HS-27A (cell line): ENCODE measurements at regions not wholly inside any gene's neighbourhood (a gene's known extent, or its start where the extent isn't known, plus 50 kb on each side); places are given as distances from the start of the nearest gene placed in this dataset.

ENCODE experiments used
- DNase-seq: peaks from one replicate; pipeline ENCODE4 v3.0.0-alpha.2; 2012; ENCODE audit warnings: low read depth, missing footprints

GRCh38 chr20:24106150-24106800 is 117.7 kb upstream of the GGTLC1 start:
- no peak for DNase-seq

- no peak for DNase-seq
Observed at GRCh38 chr20:24102749-24103333, 114.3 kb upstream of the GGTLC1 start.

- no peak for DNase-seq
Observed at GRCh38 chr20:24102290-24102689, 113.7 kb upstream of the GGTLC1 start.

- DNase-seq = no peak
Observed at GRCh38 chr20:24100370-24101011, 111.9 kb upstream of the GGTLC1 start.

- DNase-seq = no peak
Observed at GRCh38 chr20:24098886-24099285, 110.3 kb upstream of the GGTLC1 start.

- DNase-seq = no peak
Observed at GRCh38 chr20:24097506-24098245, 109.1 kb upstream of the GGTLC1 start.

- DNase-seq = no peak
Observed at GRCh38 chr20:24096864-24097450, 108.4 kb upstream of the GGTLC1 start.

GRCh38 chr20:24096264-24096663 is 107.7 kb upstream of the GGTLC1 start:
- DNase-seq = no peak

- DNase-seq = no peak
Observed at GRCh38 chr20:24095756-24096155, 107.2 kb upstream of the GGTLC1 start.

- DNase-seq = no peak
Observed at GRCh38 chr20:24095303-24095702, 106.7 kb upstream of the GGTLC1 start.

- DNase-seq = no peak
Observed at GRCh38 chr20:24089576-24089975, 101.0 kb upstream of the GGTLC1 start.

- no peak for DNase-seq
Observed at GRCh38 chr20:24086121-24086520, 97.5 kb upstream of the GGTLC1 start.

- DNase-seq = no peak
Observed at GRCh38 chr20:24084281-24084680, 95.7 kb upstream of the GGTLC1 start.

GRCh38 chr20:24081077-24081476 is 92.5 kb upstream of the GGTLC1 start:
- DNase-seq = no peak

- DNase-seq = no peak
Observed at GRCh38 chr20:24079661-24080412, 91.3 kb upstream of the GGTLC1 start.

- no peak for DNase-seq
Observed at GRCh38 chr20:24077145-24077544, 88.6 kb upstream of the GGTLC1 start.

- no peak for DNase-seq
Observed at GRCh38 chr20:24070679-24071078, 82.1 kb upstream of the GGTLC1 start.

GRCh38 chr20:24066076-24066700 is 77.6 kb upstream of the GGTLC1 start:
- no peak for DNase-seq

- no peak for DNase-seq
Observed at GRCh38 chr20:24064915-24065314, 76.3 kb upstream of the GGTLC1 start.

GRCh38 chr20:24064092-24064491 is 75.5 kb upstream of the GGTLC1 start:
- no peak for DNase-seq

GRCh38 chr20:24063100-24063499 is 74.5 kb upstream of the GGTLC1 start:
- DNase-seq = no peak
